Suppressor macrophage (primary cell): ENCODE measurements at regions not wholly inside any gene's neighbourhood (a gene's known extent, or its start where the extent isn't known, plus 50 kb on each side); places are given as distances from the start of the nearest gene placed in this dataset.

Experiments used
- DNase-seq, 4 experiments: peaks; one replicate each; pipeline ENCODE4 v3.0.0-alpha.2; 2020 to 2022

GRCh38 chr13:47237571-47237970 lies 340.7 kb upstream of the HTR2A start:
- DNase-seq: no peak

GRCh38 chr13:47233734-47234133 lies 336.9 kb upstream of the HTR2A start:
- peak in 3 of 4 experiments; percentile 3 to 13 (median 12) for DNase-seq

- DNase-seq: no peak
These were observed 335.7 kb upstream of the HTR2A start for GRCh38 chr13:47232516-47232915.

- no peak for DNase-seq
These were observed 333.3 kb upstream of the HTR2A start for GRCh38 chr13:47230155-47230554.

- DNase-seq: no peak
These were observed 329.7 kb upstream of the HTR2A start for GRCh38 chr13:47226516-47226915.

- DNase-seq: no peak
These were observed 323.7 kb upstream of the HTR2A start for GRCh38 chr13:47220453-47221140.

GRCh38 chr13:47218611-47219010 lies 321.8 kb upstream of the HTR2A start:
- DNase-seq: no peak

GRCh38 chr13:47216176-47216822 lies 319.4 kb upstream of the HTR2A start:
- peak; percentile 1 to 54 (median 20) for DNase-seq

- DNase-seq: no peak
These were observed 318.9 kb upstream of the HTR2A start for GRCh38 chr13:47215736-47216135.

- DNase-seq: no peak
These were observed 316.2 kb upstream of the HTR2A start for GRCh38 chr13:47213047-47213446.

GRCh38 chr13:47211106-47211505 lies 314.3 kb upstream of the HTR2A start:
- no peak for DNase-seq

- no peak for DNase-seq
These were observed 309.3 kb upstream of the HTR2A start for GRCh38 chr13:47206111-47206510.

- DNase-seq: no peak
These were observed 293.9 kb upstream of the HTR2A start for GRCh38 chr13:47190696-47191305.

GRCh38 chr13:47188802-47189201 lies 291.9 kb upstream of the HTR2A start:
- peak; percentile 25 to 62 (median 56) for DNase-seq

GRCh38 chr13:47186471-47186870 lies 289.6 kb upstream of the HTR2A start:
- no peak for DNase-seq

GRCh38 chr13:47184321-47184720 lies 287.5 kb upstream of the HTR2A start:
- no peak for DNase-seq

- DNase-seq: no peak
These were observed 282.5 kb upstream of the HTR2A start for GRCh38 chr13:47179321-47179720.

- peak; percentile 2 to 42 (median 26) for DNase-seq
These were observed 281.5 kb upstream of the HTR2A start for GRCh38 chr13:47178090-47178950.

GRCh38 chr13:47175172-47175866 lies 278.5 kb upstream of the HTR2A start:
- peak; percentile 15 to 67 (median 46) for DNase-seq

- DNase-seq: no peak
These were observed 274.1 kb upstream of the HTR2A start for GRCh38 chr13:47170971-47171370.

- DNase-seq: no peak
These were observed 271.8 kb upstream of the HTR2A start for GRCh38 chr13:47168618-47169017.

- DNase-seq: peak; percentile 7 to 38 (median 23)
These were observed 271.2 kb upstream of the HTR2A start for GRCh38 chr13:47168066-47168465.
